ENCODE measurements at regions not wholly inside any gene's neighbourhood (a gene's known extent, or its start where the extent isn't known, plus 50 kb on each side); places are given as distances from the start of the nearest gene placed in this dataset.

DNA sequence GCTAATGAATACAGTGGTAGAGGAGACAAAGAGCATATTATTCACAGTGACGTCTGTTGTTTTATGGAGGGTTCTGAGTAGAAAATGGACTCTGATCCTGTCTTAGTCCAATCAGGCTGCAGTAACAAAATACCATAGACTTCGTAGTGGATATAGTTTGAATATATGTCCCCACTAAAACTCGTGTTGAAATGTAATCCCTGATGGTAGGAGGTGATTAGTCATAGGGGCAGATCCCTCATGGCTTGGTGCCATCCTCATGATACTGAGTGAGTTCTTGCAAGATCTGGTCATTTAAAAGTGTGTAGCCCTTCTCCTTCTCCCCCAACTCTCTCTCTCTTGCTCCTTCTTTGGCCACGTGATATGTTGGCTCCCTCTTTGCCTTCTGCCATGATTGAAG lies 82.5 kb downstream of the CD83 start (continued):
- TF ChIP-seq, protein P1, sequence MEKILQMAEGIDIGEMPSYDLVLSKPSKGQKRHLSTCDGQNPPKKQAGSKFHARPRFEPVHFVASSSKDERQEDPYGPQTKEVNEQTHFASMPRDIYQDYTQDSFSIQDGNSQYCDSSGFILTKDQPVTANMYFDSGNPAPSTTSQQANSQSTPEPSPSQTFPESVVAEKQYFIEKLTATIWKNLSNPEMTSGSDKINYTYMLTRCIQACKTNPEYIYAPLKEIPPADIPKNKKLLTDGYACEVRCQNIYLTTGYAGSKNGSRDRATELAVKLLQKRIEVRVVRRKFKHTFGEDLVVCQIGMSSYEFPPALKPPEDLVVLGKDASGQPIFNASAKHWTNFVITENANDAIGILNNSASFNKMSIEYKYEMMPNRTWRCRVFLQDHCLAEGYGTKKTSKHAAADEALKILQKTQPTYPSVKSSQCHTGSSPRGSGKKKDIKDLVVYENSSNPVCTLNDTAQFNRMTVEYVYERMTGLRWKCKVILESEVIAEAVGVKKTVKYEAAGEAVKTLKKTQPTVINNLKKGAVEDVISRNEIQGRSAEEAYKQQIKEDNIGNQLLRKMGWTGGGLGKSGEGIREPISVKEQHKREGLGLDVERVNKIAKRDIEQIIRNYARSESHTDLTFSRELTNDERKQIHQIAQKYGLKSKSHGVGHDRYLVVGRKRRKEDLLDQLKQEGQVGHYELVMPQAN (conservative IDR thresholded peaks at IDR 0.05) = no peak
- TF ChIP-seq MEF2B (IDR thresholded peaks at IDR 0.05; ENCODE audit: partially characterized antibody, poor library complexity, severe bottlenecking) (no peak), STAT3 (IDR thresholded peaks at IDR 0.05; ENCODE audit: low read depth, low read length) (no peak), RBBP5 (conservative IDR thresholded peaks at IDR 0.05) (no peak), SMAD1 (IDR thresholded peaks at IDR 0.05; ENCODE audit: low read depth, partially characterized antibody) (no peak), FOXK2 (IDR thresholded peaks at IDR 0.05) (no peak), JUND (IDR thresholded peaks at IDR 0.05; ENCODE audit: low read depth, low read length) (no peak)
- TF ChIP-seq, protein P2, sequence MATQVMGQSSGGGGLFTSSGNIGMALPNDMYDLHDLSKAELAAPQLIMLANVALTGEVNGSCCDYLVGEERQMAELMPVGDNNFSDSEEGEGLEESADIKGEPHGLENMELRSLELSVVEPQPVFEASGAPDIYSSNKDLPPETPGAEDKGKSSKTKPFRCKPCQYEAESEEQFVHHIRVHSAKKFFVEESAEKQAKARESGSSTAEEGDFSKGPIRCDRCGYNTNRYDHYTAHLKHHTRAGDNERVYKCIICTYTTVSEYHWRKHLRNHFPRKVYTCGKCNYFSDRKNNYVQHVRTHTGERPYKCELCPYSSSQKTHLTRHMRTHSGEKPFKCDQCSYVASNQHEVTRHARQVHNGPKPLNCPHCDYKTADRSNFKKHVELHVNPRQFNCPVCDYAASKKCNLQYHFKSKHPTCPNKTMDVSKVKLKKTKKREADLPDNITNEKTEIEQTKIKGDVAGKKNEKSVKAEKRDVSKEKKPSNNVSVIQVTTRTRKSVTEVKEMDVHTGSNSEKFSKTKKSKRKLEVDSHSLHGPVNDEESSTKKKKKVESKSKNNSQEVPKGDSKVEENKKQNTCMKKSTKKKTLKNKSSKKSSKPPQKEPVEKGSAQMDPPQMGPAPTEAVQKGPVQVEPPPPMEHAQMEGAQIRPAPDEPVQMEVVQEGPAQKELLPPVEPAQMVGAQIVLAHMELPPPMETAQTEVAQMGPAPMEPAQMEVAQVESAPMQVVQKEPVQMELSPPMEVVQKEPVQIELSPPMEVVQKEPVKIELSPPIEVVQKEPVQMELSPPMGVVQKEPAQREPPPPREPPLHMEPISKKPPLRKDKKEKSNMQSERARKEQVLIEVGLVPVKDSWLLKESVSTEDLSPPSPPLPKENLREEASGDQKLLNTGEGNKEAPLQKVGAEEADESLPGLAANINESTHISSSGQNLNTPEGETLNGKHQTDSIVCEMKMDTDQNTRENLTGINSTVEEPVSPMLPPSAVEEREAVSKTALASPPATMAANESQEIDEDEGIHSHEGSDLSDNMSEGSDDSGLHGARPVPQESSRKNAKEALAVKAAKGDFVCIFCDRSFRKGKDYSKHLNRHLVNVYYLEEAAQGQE (IDR thresholded peaks at IDR 0.05; ENCODE audit: low read depth, low read length) = no peak

DNA sequence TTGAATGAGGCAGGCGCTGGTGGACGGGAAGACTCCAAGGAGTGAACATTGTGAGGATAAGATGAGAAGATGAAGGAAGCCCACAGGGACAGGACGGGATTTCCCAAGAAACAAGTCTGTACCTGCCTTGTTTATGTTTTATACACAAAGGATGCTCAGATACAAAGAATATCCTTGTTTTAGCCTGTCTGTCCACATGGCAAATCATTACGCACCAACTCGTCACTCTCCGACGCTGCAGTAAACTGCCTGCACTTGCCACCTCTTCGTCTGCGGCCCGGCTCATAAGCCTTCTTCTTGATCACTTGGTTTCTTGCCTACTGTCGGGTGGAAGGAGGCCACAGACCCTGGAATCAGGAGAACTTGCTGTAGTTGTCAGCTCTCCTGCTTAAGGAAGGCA lies 85.4 kb downstream of the CD83 start:
- POLR2A ChIA-PET = no interaction called here
- TF ChIP-seq CREM (IDR thresholded peaks at IDR 0.05; ENCODE audit: low read depth) (no peak), BRCA1 (IDR thresholded peaks at IDR 0.05; ENCODE audit: low read depth, low read length) (no peak), SMAD1 (IDR thresholded peaks at IDR 0.05; ENCODE audit: low read depth, partially characterized antibody) (no peak), BACH1 (IDR thresholded peaks at IDR 0.05; ENCODE audit: borderline replicate concordance) (no peak), CHD2 (IDR thresholded peaks at IDR 0.05; ENCODE audit: borderline replicate concordance, low read depth, low read length) (no peak)
- TF ChIP-seq, protein P3, sequence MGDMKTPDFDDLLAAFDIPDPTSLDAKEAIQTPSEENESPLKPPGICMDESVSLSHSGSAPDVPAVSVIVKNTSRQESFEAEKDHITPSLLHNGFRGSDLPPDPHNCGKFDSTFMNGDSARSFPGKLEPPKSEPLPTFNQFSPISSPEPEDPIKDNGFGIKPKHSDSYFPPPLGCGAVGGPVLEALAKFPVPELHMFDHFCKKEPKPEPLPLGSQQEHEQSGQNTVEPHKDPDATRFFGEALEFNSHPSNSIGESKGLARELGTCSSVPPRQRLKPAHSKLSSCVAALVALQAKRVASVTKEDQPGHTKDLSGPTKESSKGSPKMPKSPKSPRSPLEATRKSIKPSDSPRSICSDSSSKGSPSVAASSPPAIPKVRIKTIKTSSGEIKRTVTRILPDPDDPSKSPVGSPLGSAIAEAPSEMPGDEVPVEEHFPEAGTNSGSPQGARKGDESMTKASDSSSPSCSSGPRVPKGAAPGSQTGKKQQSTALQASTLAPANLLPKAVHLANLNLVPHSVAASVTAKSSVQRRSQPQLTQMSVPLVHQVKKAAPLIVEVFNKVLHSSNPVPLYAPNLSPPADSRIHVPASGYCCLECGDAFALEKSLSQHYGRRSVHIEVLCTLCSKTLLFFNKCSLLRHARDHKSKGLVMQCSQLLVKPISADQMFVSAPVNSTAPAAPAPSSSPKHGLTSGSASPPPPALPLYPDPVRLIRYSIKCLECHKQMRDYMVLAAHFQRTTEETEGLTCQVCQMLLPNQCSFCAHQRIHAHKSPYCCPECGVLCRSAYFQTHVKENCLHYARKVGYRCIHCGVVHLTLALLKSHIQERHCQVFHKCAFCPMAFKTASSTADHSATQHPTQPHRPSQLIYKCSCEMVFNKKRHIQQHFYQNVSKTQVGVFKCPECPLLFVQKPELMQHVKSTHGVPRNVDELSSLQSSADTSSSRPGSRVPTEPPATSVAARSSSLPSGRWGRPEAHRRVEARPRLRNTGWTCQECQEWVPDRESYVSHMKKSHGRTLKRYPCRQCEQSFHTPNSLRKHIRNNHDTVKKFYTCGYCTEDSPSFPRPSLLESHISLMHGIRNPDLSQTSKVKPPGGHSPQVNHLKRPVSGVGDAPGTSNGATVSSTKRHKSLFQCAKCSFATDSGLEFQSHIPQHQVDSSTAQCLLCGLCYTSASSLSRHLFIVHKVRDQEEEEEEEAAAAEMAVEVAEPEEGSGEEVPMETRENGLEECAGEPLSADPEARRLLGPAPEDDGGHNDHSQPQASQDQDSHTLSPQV (IDR thresholded peaks at IDR 0.05) = no peak
- TF ChIP-seq, protein P4, sequence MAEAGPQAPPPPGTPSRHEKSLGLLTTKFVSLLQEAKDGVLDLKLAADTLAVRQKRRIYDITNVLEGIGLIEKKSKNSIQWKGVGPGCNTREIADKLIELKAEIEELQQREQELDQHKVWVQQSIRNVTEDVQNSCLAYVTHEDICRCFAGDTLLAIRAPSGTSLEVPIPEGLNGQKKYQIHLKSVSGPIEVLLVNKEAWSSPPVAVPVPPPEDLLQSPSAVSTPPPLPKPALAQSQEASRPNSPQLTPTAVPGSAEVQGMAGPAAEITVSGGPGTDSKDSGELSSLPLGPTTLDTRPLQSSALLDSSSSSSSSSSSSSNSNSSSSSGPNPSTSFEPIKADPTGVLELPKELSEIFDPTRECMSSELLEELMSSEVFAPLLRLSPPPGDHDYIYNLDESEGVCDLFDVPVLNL (IDR thresholded peaks at IDR 0.05; ENCODE audit: low read depth, low read length) = no peak

More for the DNA sequence above, 85.4 kb downstream of the CD83 start:
- Histone ChIP-seq H3K27me3 (replicated peaks in 1 of 2; ENCODE audit: control insufficient read depth in 2 of 2, insufficient read depth in 2 of 2, low read length in 1 of 2) (no peaks in the 10 kb centered on the region), H3K36me3 (ENCODE audit: control insufficient read depth in 2 of 2, insufficient read depth in 2 of 2, low read length in 1 of 2) (no peaks in the 10 kb centered on the region), H3K9me3 (replicated peaks; ENCODE audit: control insufficient read depth, insufficient read depth, low read length) (no peaks in the 10 kb centered on the region), H2AFZ (ENCODE audit: control insufficient read depth, low read depth, low read length) (no peak overlapping the region), H3K27ac (ENCODE audit: control insufficient read depth, insufficient read depth) (no peak overlapping the region), H3K79me2 (ENCODE audit: control insufficient read depth, insufficient read depth, low read length) (no peaks in the 10 kb centered on the region), H4K20me1 (ENCODE audit: control insufficient read depth, insufficient read depth) (no peaks in the 10 kb centered on the region), H3K9ac (ENCODE audit: control insufficient read depth, insufficient read depth, low read length) (no peak overlapping the region), H3K4me3 (no peak overlapping the region), H3K4me1 (ENCODE audit: control insufficient read depth, insufficient read depth, low read length) (no peaks in the 10 kb centered on the region), H3K4me2 (ENCODE audit: control insufficient read depth, insufficient read depth) (no peak overlapping the region)
- ChIA-PET RAD21 (ENCODE audit: unreplicated experiment) (no interaction called here), CTCF (no interaction called here), SMC1A (ENCODE audit: uncharacterized antibody, unreplicated experiment) (no interaction called here)
- ATAC-seq (no peak), FAIRE-seq (no peak), DNase-seq (ENCODE audit: low read depth, low spot score) (no peak)
- intact Hi-C loops (cut with micrococcal nuclease; ENCODE audit: unreplicated experiment) = no loop called here
- BruUV-seq (replicated peaks) = no TSS peak
- in situ Hi-C loops (cut with MboI) = loop anchor here (25.0 kb wide), 2 partner anchors 1284 to 1409 kb away; no protein-coding TSS in a partner anchor
- 53% methylated on average over 11 of the region's 11 CpGs for WGBS (ENCODE audit: insufficient coverage, insufficient replicate concordance, low lambda C conversion rate, missing lambda C conversion rate)

Data from GM12878 (cell line).